AG09309 (cell line): ENCODE measurements at regions not wholly inside any gene's neighbourhood (a gene's known extent, or its start where the extent isn't known, plus 50 kb on each side); places are given as distances from the start of the nearest gene placed in this dataset.
"Not testable (repeated sequence)": the region's sequence is repeated elsewhere in the genome, so short reads cannot be mapped to it uniquely, and the experiment has no call there.

Source experiments
- DNase-seq: peaks from one replicate; pipeline ENCODE4 v3.0.0-alpha.2; 2010; ENCODE audit warnings: low read depth
- H3K4me3 ChIP-seq: 2 replicates; pipeline ENCODE4 v1.5.1; 2011; ENCODE audit warnings: mild to moderate bottlenecking, low read depth, low read length, moderate library complexity; ENCODE audit not compliant: control insufficient read depth
- CTCF ChIP-seq: IDR thresholded peaks from 2 replicates; pipeline ENCODE4 v1.5.1; 2011; ENCODE audit warnings: mild to moderate bottlenecking, low read depth, low read length, inconsistent platforms; ENCODE audit not compliant: insufficient read depth, control insufficient read depth; ENCODE audit errors: missing control alignments

- no peak for TF ChIP-seq CTCF
- DNase-seq = no peak
- H3K4me3 ChIP-seq = no peak overlapping the region
Observed at GRCh38 chr14:25444381-25444780, 394.4 kb upstream of the STXBP6 start.

- DNase-seq, H3K4me3 ChIP-seq: not testable (repeated sequence)
Observed at GRCh38 chr14:25440382-25440781, 390.4 kb upstream of the STXBP6 start.

- DNase-seq = no peak
- H3K4me3 ChIP-seq = no peak overlapping the region
- TF ChIP-seq CTCF = no peak
Observed at GRCh38 chr14:25436906-25437305, 387.0 kb upstream of the STXBP6 start.

GRCh38 chr14:25436288-25436875 lies 386.4 kb upstream of the STXBP6 start:
- no peak for TF ChIP-seq CTCF
- no peak for DNase-seq
- no peak overlapping the region for H3K4me3 ChIP-seq

GRCh38 chr14:25431211-25432076 lies 381.5 kb upstream of the STXBP6 start:
- DNase-seq = no peak
- TF ChIP-seq CTCF = peak; percentile 2
- H3K4me3 ChIP-seq = no peak overlapping the region

- no peak for TF ChIP-seq CTCF
- no peak for DNase-seq
- no peak overlapping the region for H3K4me3 ChIP-seq
Observed at GRCh38 chr14:25430808-25431207, 380.9 kb upstream of the STXBP6 start.

- DNase-seq = no peak
- H3K4me3 ChIP-seq = no peak overlapping the region
- TF ChIP-seq CTCF = no peak
Observed at GRCh38 chr14:25412998-25413397, 363.1 kb upstream of the STXBP6 start.
